B cell (primary cell): ENCODE measurements at regions not wholly inside any gene's neighbourhood (a gene's known extent, or its start where the extent isn't known, plus 50 kb on each side); places are given as distances from the start of the nearest gene placed in this dataset.

ENCODE experiments used
- ATAC-seq: fragments of 200-7000 bp; cut with Tn5 transposase; one replicate; pipeline ENCODE4 v1.10.0; 2021; ENCODE audit warnings: low read depth, mild to moderate bottlenecking, moderate number of reproducible peaks, moderate library complexity
- CTCF ChIA-PET: fragments of 350-600 bp; sonication (Branson Sonifier 250); formaldehyde crosslinking; loops from one replicate; lab custom pipeline; 2021; ENCODE audit warnings: antibody characterized with exemption, inconsistent platforms; lab: Charles Lee
- POLR2A ChIA-PET: fragments of 350-600 bp; sonication (Branson Sonifier 250); formaldehyde crosslinking; loops from one replicate; lab custom pipeline; 2021; ENCODE audit warnings: antibody characterized with exemption; lab: Charles Lee
- DNase-seq: peaks from one replicate; pipeline ENCODE4 v3.0.0; 2013
- H2AFZ ChIP-seq: 2 replicates; pipeline ENCODE4 v1.6.1; 2012; ENCODE audit warnings: mild to moderate bottlenecking, low read depth, low read length; ENCODE audit not compliant: insufficient read depth, poor library complexity, severe bottlenecking
- H3K27ac ChIP-seq, 2 donors: 1 replicate in 1 of 2; 2 replicates in 1 of 2; pipeline ENCODE4 v1.5.1; 2012 to 2013; ENCODE audit warnings: low read length in 2 of 2, mild to moderate bottlenecking in 2 of 2, moderate library complexity in 1 of 2
- H3K27me3 ChIP-seq, 4 experiments: fragments of 200-600 bp in 1 of 4; sonication (generic) in 1 of 4; replicated peaks in 1 of 4; 1 replicate in 2 of 4; 2 replicates in 2 of 4; pipeline versions ENCODE4 v1.6.1 to v1.7.0; 2013 to 2016; ENCODE audit warnings: low read length in 3 of 4, mild to moderate bottlenecking in 2 of 4, mixed read lengths in 1 of 4, moderate library complexity in 1 of 4; ENCODE audit not compliant: insufficient read depth in 4 of 4, control insufficient read depth in 3 of 4; ENCODE audit errors: control extremely low read depth in 1 of 4
- H3K36me3 ChIP-seq, 2 experiments: replicated peaks in 1 of 2; 1 replicate in 1 of 2; 2 replicates in 1 of 2; pipeline versions ENCODE4 v1.6.1 to v1.7.1; 2013; ENCODE audit warnings: low read length in 1 of 2; ENCODE audit not compliant: insufficient read depth in 2 of 2, control insufficient read depth in 1 of 2; ENCODE audit errors: control extremely low read depth in 1 of 2, extremely low read depth in 1 of 2
- H3K4me1 ChIP-seq, 2 donors: fragments of 200-600 bp in 1 of 2; sonication (generic) in 1 of 2; 1 replicate in 1 of 2; 2 replicates in 1 of 2; pipeline versions ENCODE4 v1.5.1 to v1.6.1; 2013 to 2017; ENCODE audit warnings: low read length in 2 of 2; ENCODE audit not compliant: control insufficient read depth in 2 of 2, insufficient read depth in 2 of 2
- H3K4me2 ChIP-seq: replicated peaks from 2 replicates; pipeline ENCODE3; 2012; ENCODE audit warnings: mild to moderate bottlenecking, low read depth, low read length; ENCODE audit not compliant: poor library complexity, severe bottlenecking
- H3K4me3 ChIP-seq, 5 experiments: fragments of 200-600 bp in 1 of 5; sonication (generic) in 1 of 5; 1 replicate in 3 of 5; 2 replicates in 2 of 5; pipeline versions ENCODE4 v1.5.1 to v1.7.0; 2011 to 2016; ENCODE audit warnings: low read length in 4 of 5, mild to moderate bottlenecking in 4 of 5, low read depth in 2 of 5, control low read depth in 1 of 5, moderate library complexity in 1 of 5; ENCODE audit not compliant: insufficient read depth in 1 of 5; ENCODE audit errors: control extremely low read depth in 1 of 5, extremely low read depth in 1 of 5
- H3K79me2 ChIP-seq: fragments of 200-600 bp; sonication (generic); one replicate; pipeline ENCODE4 v1.6.0; 2016; ENCODE audit warnings: low read length; ENCODE audit not compliant: control insufficient read depth, insufficient read depth
- H3K9ac ChIP-seq: fragments of 200-600 bp; sonication (generic); 2 replicates; pipeline ENCODE4 v1.6.1; 2017; ENCODE audit warnings: mild to moderate bottlenecking, low read length, moderate library complexity
- H3K9me3 ChIP-seq, 3 donors: one replicate each; pipeline versions ENCODE4 v1.6.1 to v1.7.1; 2013; ENCODE audit warnings: low read length in 2 of 3; ENCODE audit not compliant: control insufficient read depth in 2 of 3, insufficient read depth in 1 of 3; ENCODE audit errors: control extremely low read depth in 1 of 3
- H4K20me1 ChIP-seq: 2 replicates; pipeline ENCODE4 v1.6.0; 2012; ENCODE audit warnings: mild to moderate bottlenecking, low read length; ENCODE audit not compliant: insufficient read depth, control insufficient read depth, poor library complexity, severe bottlenecking
- H3K27ac Mint-ChIP-seq: one replicate; pipeline ENCODE4 v1.8.0; 2021; ENCODE audit warnings: mixed read lengths
- H3K27me3 Mint-ChIP-seq: one replicate; pipeline ENCODE4 v1.8.0; 2021; ENCODE audit warnings: mixed read lengths
- H3K4me1 Mint-ChIP-seq: one replicate; pipeline ENCODE4 v1.8.0; 2021; ENCODE audit warnings: mixed read lengths
- H3K4me3 Mint-ChIP-seq: one replicate; pipeline ENCODE4 v1.8.0; 2021; ENCODE audit warnings: mixed read lengths
- H3K9me3 Mint-ChIP-seq: one replicate; pipeline ENCODE4 v1.8.0; 2022; ENCODE audit warnings: mixed read lengths; ENCODE audit not compliant: insufficient read depth
- EZH2 ChIP-seq: IDR thresholded peaks from 2 replicates; pipeline ENCODE4 v1.6.1; 2012; ENCODE audit warnings: borderline replicate concordance, low read depth, mild to moderate bottlenecking, moderate library complexity, low read length; ENCODE audit not compliant: insufficient read depth, poor library complexity, severe bottlenecking
- WGBS: methylation state at CpG from one replicate; pipeline ENCODE4 v1.1.5; 2013; ENCODE audit warnings: missing lambda C conversion rate; ENCODE audit not compliant: insufficient coverage; 5-methylcytosine and 5-hydroxymethylcytosine counted together
- intact Hi-C: fragments of 100-400 bp; cut with micrococcal nuclease; formaldehyde crosslinking; loops from one replicate; pipeline ENCODE4 v1.10.0; 2022
- TF ChIP-seq, protein P1 (sequence below): fragments of 200-600 bp; IDR thresholded peaks from one replicate; pipeline ENCODE4 v1.8.0; 2022; ENCODE audit warnings: antibody characterized with exemption, mild to moderate bottlenecking

DNA sequence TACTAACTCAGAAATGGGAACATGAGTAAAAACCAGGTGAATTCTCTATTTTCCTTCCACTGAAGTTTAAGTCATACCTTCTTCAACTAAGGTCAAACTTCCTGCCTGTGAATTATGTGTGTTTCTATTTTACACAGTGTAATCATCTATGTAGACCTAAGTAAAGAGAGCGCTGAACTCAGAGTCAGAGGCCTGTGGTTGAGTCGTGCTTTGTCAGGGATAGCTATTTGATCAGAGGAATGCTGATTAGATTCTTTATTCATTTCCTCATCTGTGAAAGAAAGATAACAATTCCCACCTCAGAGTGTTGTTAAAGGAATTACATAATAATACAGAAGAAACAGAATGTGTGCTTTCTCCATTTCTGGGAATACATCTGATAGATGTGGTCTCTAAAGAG is 654.1 kb downstream of the STIM2 start:
- H3K4me3 ChIP-seq: no peak overlapping the region
- no peak overlapping the region for H2AFZ ChIP-seq
- Mint-ChIP-seq H3K27ac (no peak overlapping the region), H3K4me3 (no peak overlapping the region), H3K9me3 (no peaks in the 10 kb centered on the region), H3K4me1 (no peaks in the 10 kb centered on the region), H3K27me3 (no peaks in the 10 kb centered on the region)
- H4K20me1 ChIP-seq: no peaks in the 10 kb centered on the region
- H3K9me3 ChIP-seq: peaks cover 0 to 4% (median 2%) of the 10 kb centered on the region in 3 donors
- ChIA-PET CTCF (no interaction called here), POLR2A (no interaction called here)
- no peaks in the 10 kb centered on the region for H3K79me2 ChIP-seq
- H3K36me3 ChIP-seq: no peaks in the 10 kb centered on the region
- H3K27me3 ChIP-seq: no peaks in the 10 kb centered on the region
- H3K9ac ChIP-seq: no peak overlapping the region
- TF ChIP-seq, protein P1, sequence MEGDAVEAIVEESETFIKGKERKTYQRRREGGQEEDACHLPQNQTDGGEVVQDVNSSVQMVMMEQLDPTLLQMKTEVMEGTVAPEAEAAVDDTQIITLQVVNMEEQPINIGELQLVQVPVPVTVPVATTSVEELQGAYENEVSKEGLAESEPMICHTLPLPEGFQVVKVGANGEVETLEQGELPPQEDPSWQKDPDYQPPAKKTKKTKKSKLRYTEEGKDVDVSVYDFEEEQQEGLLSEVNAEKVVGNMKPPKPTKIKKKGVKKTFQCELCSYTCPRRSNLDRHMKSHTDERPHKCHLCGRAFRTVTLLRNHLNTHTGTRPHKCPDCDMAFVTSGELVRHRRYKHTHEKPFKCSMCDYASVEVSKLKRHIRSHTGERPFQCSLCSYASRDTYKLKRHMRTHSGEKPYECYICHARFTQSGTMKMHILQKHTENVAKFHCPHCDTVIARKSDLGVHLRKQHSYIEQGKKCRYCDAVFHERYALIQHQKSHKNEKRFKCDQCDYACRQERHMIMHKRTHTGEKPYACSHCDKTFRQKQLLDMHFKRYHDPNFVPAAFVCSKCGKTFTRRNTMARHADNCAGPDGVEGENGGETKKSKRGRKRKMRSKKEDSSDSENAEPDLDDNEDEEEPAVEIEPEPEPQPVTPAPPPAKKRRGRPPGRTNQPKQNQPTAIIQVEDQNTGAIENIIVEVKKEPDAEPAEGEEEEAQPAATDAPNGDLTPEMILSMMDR: no peak
- no peak for TF ChIP-seq EZH2
- no CpG with 5 or more reads among the region's 2 CpGs for WGBS
- H3K4me1 ChIP-seq: no peaks in the 10 kb centered on the region
- ATAC-seq (no peak), DNase-seq (no peak)
- H3K4me2 ChIP-seq: no peak overlapping the region
- intact Hi-C loops: no loop called here
- H3K27ac ChIP-seq: no peak overlapping the region

- no peaks in the 10 kb centered on the region for H3K79me2 ChIP-seq
- no peak overlapping the region for H3K4me3 Mint-ChIP-seq
- H2AFZ ChIP-seq: no peak overlapping the region
- H3K9ac ChIP-seq: no peak overlapping the region
- ChIA-PET POLR2A (no interaction called here), CTCF (no interaction called here)
- ATAC-seq (no peak), DNase-seq (no peak)
- no peak overlapping the region for H3K27ac Mint-ChIP-seq
- no CpG with 5 or more reads among the region's 2 CpGs for WGBS
- no peak overlapping the region for H3K4me2 ChIP-seq
- no peaks in the 10 kb centered on the region for H3K27me3 Mint-ChIP-seq
- no peaks in the 10 kb centered on the region for H4K20me1 ChIP-seq
- intact Hi-C loops: no loop called here
- H3K9me3 ChIP-seq: peaks cover 0 to 4% (median 2%) of the 10 kb centered on the region in 3 donors
- H3K36me3 ChIP-seq: no peaks in the 10 kb centered on the region
- no peaks in the 10 kb centered on the region for H3K4me1 ChIP-seq
- H3K4me3 ChIP-seq: no peak overlapping the region
- no peaks in the 10 kb centered on the region for H3K27me3 ChIP-seq
- H3K4me1 Mint-ChIP-seq: no peaks in the 10 kb centered on the region
- H3K9me3 Mint-ChIP-seq: no peaks in the 10 kb centered on the region
- no peak for TF ChIP-seq EZH2
- TF ChIP-seq, protein P1: no peak
- no peak overlapping the region for H3K27ac ChIP-seq
These were observed 654.5 kb downstream of the STIM2 start for GRCh38 chr4:27515140-27515539.
